Prostate gland (tissue), 2 donors: ENCODE measurements at regions not wholly inside any gene's neighbourhood (a gene's known extent, or its start where the extent isn't known, plus 50 kb on each side); places are given as distances from the start of the nearest gene placed in this dataset.

Source experiments
- DNase-seq: peaks from one replicate; pipeline ENCODE4 v3.0.0-alpha.2; 2019; ENCODE audit warnings: low spot score
- H3K27ac ChIP-seq, 2 donors: fragments of 200-600 bp; sonication (generic); 2 replicates each; pipeline ENCODE4 v1.5.1; 2017 to 2019
- H3K27me3 ChIP-seq: fragments of 200-600 bp; sonication (generic); replicated peaks from 2 replicates; pipeline ENCODE4 v1.5.1; 2019; ENCODE audit not compliant: insufficient read depth
- H3K36me3 ChIP-seq, 2 donors: fragments of 200-600 bp; sonication (generic); 1 replicate in 1 of 2; 2 replicates in 1 of 2; pipeline versions ENCODE4 v1.5.1 to v1.8.1; 2017 to 2019
- H3K4me1 ChIP-seq: fragments of 200-600 bp; sonication (generic); replicated peaks from 2 replicates; pipeline ENCODE4 v1.5.1; 2019
- H3K4me3 ChIP-seq, 2 donors: fragments of 200-600 bp; sonication (generic); 2 replicates each; pipeline ENCODE4 v1.5.1; 2017 to 2019
- H3K9me3 ChIP-seq: fragments of 200-600 bp; sonication (generic); 2 replicates; pipeline ENCODE4 v1.5.1; 2017
- CTCF ChIP-seq, 4 experiments: fragments of 200-600 bp in 2 of 4; fragments of 450-650 bp in 2 of 4; sonication (generic) in 2 of 4; IDR thresholded peaks; 1 replicate in 3 of 4; 2 replicates in 1 of 4; pipeline ENCODE4 v1.5.1; 2016 to 2019; ENCODE audit warnings: antibody characterized with exemption in 4 of 4, mild to moderate bottlenecking in 2 of 4, moderate library complexity in 2 of 4
- POLR2A ChIP-seq: fragments of 450-650 bp; IDR thresholded peaks from one replicate; pipeline ENCODE4 v1.6.1; 2016; ENCODE audit warnings: antibody characterized with exemption, mild to moderate bottlenecking
- POLR2AphosphoS5 ChIP-seq: sonication (generic); formaldehyde crosslinking; IDR thresholded peaks from one replicate; pipeline ENCODE4 v1.6.1; 2017; ENCODE audit warnings: antibody characterized with exemption
- WGBS: methylation state at CpG from one replicate; pipeline ENCODE4 v1.1.5; 2018; 5-methylcytosine and 5-hydroxymethylcytosine counted together
- intact Hi-C: fragments of 100-400 bp; cut with DNase I; formaldehyde crosslinking; loops from one replicate; pipeline ENCODE4 v1.14.2; 2022

- Histone ChIP-seq H3K27me3 (peaks cover 4% of the 10 kb centered on the region), H3K4me1 (no peaks in the 10 kb centered on the region), H3K9me3 (no peaks in the 10 kb centered on the region), H3K4me3 (no peak overlapping the region), H3K36me3 (no peaks in the 10 kb centered on the region), H3K27ac (no peak overlapping the region)
- no peak for DNase-seq
- intact Hi-C loops = no loop called here
- TF ChIP-seq POLR2A (no peak), CTCF (IDR thresholded peaks at IDR 0.05) (no peak), POLR2AphosphoS5 (no peak)
These were observed 1229.7 kb downstream of the GRIK2 start for GRCh38 chr6:102623201-102623600.

GRCh38 chr6:102619585-102619984 lies 1226.1 kb downstream of the GRIK2 start:
- H3K9me3 ChIP-seq = no peaks in the 10 kb centered on the region
- 3% methylated on average over 2 of the region's 2 CpGs for WGBS
- no peak for DNase-seq
- no peak overlapping the region for H3K4me3 ChIP-seq
- TF ChIP-seq CTCF (IDR thresholded peaks at IDR 0.05) (peak in 3 of 4 experiments; percentile 27 to 52 (median 47)), POLR2A (no peak)
- H3K36me3 ChIP-seq = no peaks in the 10 kb centered on the region
- no peak overlapping the region for H3K27ac ChIP-seq
- no peaks in the 10 kb centered on the region for H3K27me3 ChIP-seq
- intact Hi-C loops = no loop called here
- H3K4me1 ChIP-seq = no peaks in the 10 kb centered on the region

- H3K4me3 ChIP-seq = no peak overlapping the region
- whole genome bisulfite sequencing = 92% methylated on average over 5 of the region's 5 CpGs
- H3K27ac ChIP-seq = no peak overlapping the region
- no peaks in the 10 kb centered on the region for H3K36me3 ChIP-seq
- H3K4me1 ChIP-seq = no peaks in the 10 kb centered on the region
- TF ChIP-seq CTCF (IDR thresholded peaks at IDR 0.05) (no peak), POLR2A (no peak), POLR2AphosphoS5 (no peak)
- H3K27me3 ChIP-seq = no peaks in the 10 kb centered on the region
- no peaks in the 10 kb centered on the region for H3K9me3 ChIP-seq
- DNase-seq = no peak
- intact Hi-C loops = no loop called here
These were observed 1189.1 kb downstream of the GRIK2 start for GRCh38 chr6:102582569-102582968.

GRCh38 chr6:102581378-102582124 lies 1188.0 kb downstream of the GRIK2 start:
- 90% methylated on average over 11 of the region's 11 CpGs for WGBS
- TF ChIP-seq POLR2A (no peak), CTCF (IDR thresholded peaks at IDR 0.05) (no peak), POLR2AphosphoS5 (no peak)
- Histone ChIP-seq H3K9me3 (no peaks in the 10 kb centered on the region), H3K36me3 (no peaks in the 10 kb centered on the region), H3K4me3 (no peak overlapping the region), H3K27me3 (no peaks in the 10 kb centered on the region), H3K4me1 (no peaks in the 10 kb centered on the region), H3K27ac (no peak overlapping the region)
- intact Hi-C loops = no loop called here
- no peak for DNase-seq

GRCh38 chr6:102571236-102571908 lies 1177.9 kb downstream of the GRIK2 start:
- WGBS = 48% methylated on average over 2 of the region's 2 CpGs
- intact Hi-C loops = no loop called here
- Histone ChIP-seq H3K4me3 (no peak overlapping the region), H3K9me3 (no peaks in the 10 kb centered on the region), H3K27ac (no peak overlapping the region), H3K4me1 (no peaks in the 10 kb centered on the region), H3K36me3 (no peaks in the 10 kb centered on the region), H3K27me3 (no peaks in the 10 kb centered on the region)
- no peak for DNase-seq
- TF ChIP-seq POLR2A (no peak), POLR2AphosphoS5 (no peak), CTCF (IDR thresholded peaks at IDR 0.05) (no peak)
